Fibroblast of pulmonary artery (primary cell): ENCODE measurements at regions not wholly inside any gene's neighbourhood (a gene's known extent, or its start where the extent isn't known, plus 50 kb on each side); places are given as distances from the start of the nearest gene placed in this dataset.

Experiments used
- DNase-seq: peaks from one replicate; pipeline ENCODE4 v3.0.0-alpha.2; 2010; ENCODE audit warnings: low read depth
- H3K4me3 ChIP-seq: replicated peaks from 2 replicates; pipeline ENCODE4 v1.5.1; 2011; ENCODE audit warnings: low read depth, mild to moderate bottlenecking, control low read depth, low read length, moderate library complexity
- TF ChIP-seq, protein P1 (sequence below): IDR thresholded peaks from 2 replicates; pipeline ENCODE4 v1.5.1; 2011; ENCODE audit warnings: mild to moderate bottlenecking, control low read depth, low read length, inconsistent platforms; ENCODE audit errors: missing control alignments

DNA sequence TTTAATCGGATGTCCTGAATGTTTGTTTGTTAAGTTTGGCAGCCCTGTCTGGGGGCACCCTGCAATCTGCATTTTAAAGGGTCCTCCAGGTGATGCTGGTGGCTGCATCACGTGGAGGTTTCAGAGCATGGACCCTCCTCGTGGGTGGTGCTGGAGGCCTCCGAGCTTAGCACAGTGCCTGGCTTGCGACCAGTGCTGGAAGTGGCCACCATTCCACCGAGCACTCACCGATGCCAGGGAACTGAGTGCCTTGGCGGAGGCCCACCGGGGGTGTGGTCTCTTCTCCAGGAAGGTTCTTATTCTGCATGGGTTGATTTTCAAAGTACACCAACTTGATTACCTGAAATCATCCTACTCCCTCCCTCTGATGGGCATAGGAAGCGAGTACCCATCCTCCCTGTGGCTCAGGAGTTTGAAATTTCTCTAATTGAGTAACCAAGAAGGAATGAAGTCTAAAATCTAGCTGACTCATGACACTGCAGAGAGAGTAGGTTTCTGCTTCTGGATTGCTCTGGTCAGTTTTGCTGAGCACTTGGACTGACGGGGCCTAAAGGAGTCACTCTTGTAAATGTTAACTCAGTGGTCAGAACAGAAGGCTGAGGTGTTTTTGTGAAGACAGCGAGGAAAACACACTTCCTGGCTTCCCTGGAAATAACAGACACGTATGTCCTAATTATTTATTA is 58.1 kb upstream of the SLC66A3 start:
- no peak overlapping the region for H3K4me3 ChIP-seq
- DNase-seq = peak; percentile 31
- TF ChIP-seq, protein P1, sequence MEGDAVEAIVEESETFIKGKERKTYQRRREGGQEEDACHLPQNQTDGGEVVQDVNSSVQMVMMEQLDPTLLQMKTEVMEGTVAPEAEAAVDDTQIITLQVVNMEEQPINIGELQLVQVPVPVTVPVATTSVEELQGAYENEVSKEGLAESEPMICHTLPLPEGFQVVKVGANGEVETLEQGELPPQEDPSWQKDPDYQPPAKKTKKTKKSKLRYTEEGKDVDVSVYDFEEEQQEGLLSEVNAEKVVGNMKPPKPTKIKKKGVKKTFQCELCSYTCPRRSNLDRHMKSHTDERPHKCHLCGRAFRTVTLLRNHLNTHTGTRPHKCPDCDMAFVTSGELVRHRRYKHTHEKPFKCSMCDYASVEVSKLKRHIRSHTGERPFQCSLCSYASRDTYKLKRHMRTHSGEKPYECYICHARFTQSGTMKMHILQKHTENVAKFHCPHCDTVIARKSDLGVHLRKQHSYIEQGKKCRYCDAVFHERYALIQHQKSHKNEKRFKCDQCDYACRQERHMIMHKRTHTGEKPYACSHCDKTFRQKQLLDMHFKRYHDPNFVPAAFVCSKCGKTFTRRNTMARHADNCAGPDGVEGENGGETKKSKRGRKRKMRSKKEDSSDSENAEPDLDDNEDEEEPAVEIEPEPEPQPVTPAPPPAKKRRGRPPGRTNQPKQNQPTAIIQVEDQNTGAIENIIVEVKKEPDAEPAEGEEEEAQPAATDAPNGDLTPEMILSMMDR = no peak

- no peak for DNase-seq
- TF ChIP-seq, protein P1 = no peak
- no peak overlapping the region for H3K4me3 ChIP-seq
These were observed 57.3 kb upstream of the SLC66A3 start for GRCh38 chr2:11097854-11098387.

DNA sequence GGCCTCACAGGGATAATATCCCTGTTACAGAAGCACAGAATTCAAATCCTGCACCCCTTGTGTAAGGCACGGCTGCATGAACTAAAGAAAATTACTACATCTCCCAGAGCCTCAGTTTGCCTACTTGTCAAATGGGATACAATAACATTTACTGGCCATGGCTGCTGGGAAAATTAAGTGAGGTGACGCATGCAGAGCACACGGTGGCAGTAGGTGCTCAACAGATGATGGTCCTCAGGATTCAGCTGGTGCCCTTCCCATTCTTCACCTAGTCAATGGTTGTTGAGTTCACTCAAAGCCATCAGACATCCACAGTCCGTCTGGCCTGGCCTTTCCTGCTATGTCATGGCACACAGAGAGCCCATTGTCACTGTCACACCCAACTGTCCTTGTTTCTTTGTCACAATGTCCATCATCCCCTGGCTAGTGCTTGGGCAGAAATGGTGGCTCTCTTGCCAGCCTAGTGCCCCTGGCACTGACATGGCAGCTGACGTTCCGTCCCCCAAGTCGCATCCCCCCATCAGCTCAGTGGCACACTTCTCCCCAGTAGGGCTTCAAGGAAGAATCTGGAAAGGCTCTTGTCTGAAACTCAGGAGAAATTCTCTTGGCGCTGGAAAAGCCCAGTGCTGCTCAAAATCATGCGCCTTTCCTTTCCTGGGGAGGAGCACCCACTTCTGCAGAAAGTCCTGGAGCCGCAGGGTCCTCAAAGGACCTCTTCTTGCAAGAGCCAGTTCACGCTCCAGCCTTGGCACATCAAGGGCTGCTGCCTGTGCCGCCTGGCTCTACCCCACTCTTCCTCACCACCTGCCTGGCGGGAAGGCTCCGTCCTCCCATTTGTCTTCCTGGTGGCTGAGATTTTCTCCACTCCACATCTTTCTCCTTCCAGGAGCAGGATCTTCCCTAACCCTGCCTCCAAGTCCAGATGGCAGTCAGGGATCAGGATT is 55.9 kb upstream of the SLC66A3 start:
- no peak for DNase-seq
- TF ChIP-seq, protein P1 = no peak
- no peak overlapping the region for H3K4me3 ChIP-seq

DNA sequence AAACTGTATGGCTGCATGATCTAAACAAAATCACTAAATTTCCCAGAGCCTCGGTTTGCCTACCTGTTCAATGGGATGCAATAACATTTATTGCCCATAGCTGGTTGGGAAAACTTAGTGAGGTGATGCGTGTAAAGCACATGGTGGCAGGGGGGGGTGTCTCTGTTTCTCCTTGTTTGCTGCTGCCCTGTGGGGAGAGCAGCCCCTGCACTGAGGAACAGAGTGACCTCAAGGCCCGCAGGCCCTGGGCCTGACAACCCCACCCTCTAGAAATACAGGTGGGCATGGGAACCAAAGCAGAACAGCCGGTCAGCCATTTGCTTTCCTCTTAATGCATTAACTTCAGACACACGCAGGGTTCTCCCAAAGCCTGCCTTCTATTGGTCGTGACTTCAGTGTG is 55.1 kb upstream of the SLC66A3 start:
- H3K4me3 ChIP-seq = no peak overlapping the region
- TF ChIP-seq, protein P1 = no peak
- no peak for DNase-seq

DNA sequence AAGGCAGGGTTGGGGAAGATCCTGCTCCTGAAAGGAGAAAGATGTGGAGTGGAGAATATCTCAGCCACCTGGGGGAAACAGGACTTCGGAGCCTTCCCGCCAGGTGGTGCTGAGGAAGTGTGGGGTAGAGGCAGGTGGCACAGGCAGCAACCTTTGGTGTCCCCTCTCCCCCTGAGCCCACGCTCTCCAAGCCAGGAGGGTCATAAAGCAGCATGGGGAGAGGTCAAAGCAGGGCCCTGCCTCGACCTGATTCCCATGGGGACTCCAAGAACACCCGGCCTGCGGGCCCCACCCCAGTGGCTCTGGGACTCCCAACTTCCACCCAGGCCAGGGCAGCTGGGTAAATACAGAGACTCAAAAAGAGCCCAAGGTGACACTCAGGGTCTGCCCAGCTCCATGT is 54.3 kb upstream of the SLC66A3 start:
- no peak for DNase-seq
- no peak overlapping the region for H3K4me3 ChIP-seq
- TF ChIP-seq, protein P1 = no peak

DNA sequence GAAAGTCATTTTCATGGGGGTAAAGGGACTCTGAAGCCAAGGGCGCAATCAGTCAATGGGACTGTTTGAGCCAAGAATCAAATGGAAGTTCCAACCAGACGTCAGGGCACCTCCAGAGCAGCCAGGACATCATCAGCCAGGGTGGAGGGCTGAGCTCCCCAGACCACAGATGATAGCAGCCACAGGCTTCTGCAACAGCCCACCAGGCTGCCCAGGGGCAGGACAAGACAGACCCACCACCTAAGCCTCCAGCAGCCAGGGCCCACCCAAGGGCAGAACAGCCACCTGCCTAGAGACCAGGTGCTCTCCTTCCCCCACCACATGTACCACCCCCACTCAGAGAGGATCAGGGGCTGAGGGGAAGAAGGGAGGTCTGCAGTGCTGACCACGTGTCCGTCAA is 53.8 kb upstream of the SLC66A3 start:
- no peak overlapping the region for H3K4me3 ChIP-seq
- TF ChIP-seq, protein P1 = no peak
- DNase-seq = no peak
